Sigmoid colon (tissue), 6 donors: ENCODE measurements at regions not wholly inside any gene's neighbourhood (a gene's known extent, or its start where the extent isn't known, plus 50 kb on each side); places are given as distances from the start of the nearest gene placed in this dataset.

ENCODE experiments used
- DNase-seq: peaks from one replicate; pipeline ENCODE4 v3.0.0-alpha.2; 2019
- H3K27ac ChIP-seq, 4 donors: fragments of 200-600 bp; sonication (generic); one replicate each; pipeline ENCODE4 v1.5.1; 2016 to 2019; ENCODE audit warnings: mild to moderate bottlenecking in 1 of 4
- H3K27me3 ChIP-seq, 3 donors: fragments of 200-600 bp; sonication (generic); one replicate each; pipeline ENCODE4 v1.5.1; 2019; ENCODE audit warnings: mild to moderate bottlenecking in 1 of 3
- H3K36me3 ChIP-seq, 4 donors: fragments of 200-600 bp; sonication (generic); one replicate each; pipeline ENCODE4 v1.5.1; 2016 to 2019
- H3K4me1 ChIP-seq, 4 donors: fragments of 200-600 bp; sonication (generic); one replicate each; pipeline ENCODE4 v1.5.1; 2017 to 2019
- H3K4me3 ChIP-seq, 4 donors: fragments of 200-600 bp; sonication (generic); one replicate each; pipeline ENCODE4 v1.5.1; 2017 to 2019; ENCODE audit warnings: mild to moderate bottlenecking in 2 of 4, moderate library complexity in 1 of 4
- H3K9me3 ChIP-seq, 4 donors: fragments of 200-600 bp in 3 of 4; sonication (generic) in 3 of 4; one replicate each; pipeline versions ENCODE4 v1.5.1 to v1.6.1; 2013 to 2019
- EP300 ChIP-seq, 4 donors: sonication (generic); formaldehyde crosslinking; IDR thresholded peaks; one replicate each; pipeline ENCODE4 v1.6.1; 2017; ENCODE audit warnings: antibody characterized with exemption in 4 of 4
- POLR2A ChIP-seq, 2 donors: fragments of 450-650 bp; IDR thresholded peaks; one replicate each; pipeline ENCODE4 v1.6.1; 2016; ENCODE audit warnings: antibody characterized with exemption in 2 of 2, mild to moderate bottlenecking in 2 of 2, moderate library complexity in 2 of 2
- POLR2AphosphoS5 ChIP-seq, 4 donors: sonication (generic); formaldehyde crosslinking; IDR thresholded peaks; one replicate each; pipeline ENCODE4 v1.6.1; 2017; ENCODE audit warnings: antibody characterized with exemption in 4 of 4
- WGBS, 2 donors: extraction: QIAGEN DNeasy Blood & Tissue Kit; methylation state at CpG; one replicate each; pipeline ENCODE4 v1.1.7; 2013; 5-methylcytosine and 5-hydroxymethylcytosine counted together
- intact Hi-C: fragments of 100-400 bp; cut with DNase I; formaldehyde crosslinking; loops from one replicate; pipeline ENCODE4 v1.15.1; 2023
- TF ChIP-seq, protein P1 (sequence below), 4 experiments: fragments of 450-650 bp in 3 of 4; fragments of 200-600 bp in 1 of 4; IDR thresholded peaks; one replicate each; pipeline ENCODE4 v1.5.1; 2016 to 2019; ENCODE audit warnings: antibody characterized with exemption in 4 of 4, mild to moderate bottlenecking in 3 of 4, moderate library complexity in 2 of 4
- donor health status: healthy with polysubstance abuse.
- donor health status: healthy.

DNA sequence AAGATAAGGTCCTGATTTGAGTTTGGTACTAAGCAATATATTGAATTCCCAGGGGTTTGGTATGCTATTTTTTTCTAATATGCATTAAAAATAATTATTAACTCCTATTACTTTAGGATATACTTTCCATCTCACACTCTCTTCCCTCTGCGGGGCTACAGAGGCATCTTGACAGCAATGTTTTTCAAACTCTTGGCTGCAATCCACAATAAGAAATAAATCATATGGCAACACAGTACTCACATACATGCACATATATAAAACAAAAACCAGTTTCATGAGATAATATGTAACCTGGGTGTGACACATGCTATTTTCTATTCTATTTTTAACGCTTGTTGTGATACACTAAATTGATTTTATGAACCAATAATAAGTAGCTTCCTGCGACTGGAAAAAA, 189.5 kb downstream of the UNC5CL start:
- no peak for DNase-seq
- no peak overlapping the region for H3K27ac ChIP-seq
- 85 to 88% methylated on average over 3 of the region's 3 CpGs for WGBS, 2 donors
- H3K4me3 ChIP-seq, result no peak overlapping the region
- H3K4me1 ChIP-seq, result no peaks in the 10 kb centered on the region
- intact Hi-C loops, result no loop called here
- no peaks in the 10 kb centered on the region for H3K9me3 ChIP-seq
- TF ChIP-seq, protein P1, sequence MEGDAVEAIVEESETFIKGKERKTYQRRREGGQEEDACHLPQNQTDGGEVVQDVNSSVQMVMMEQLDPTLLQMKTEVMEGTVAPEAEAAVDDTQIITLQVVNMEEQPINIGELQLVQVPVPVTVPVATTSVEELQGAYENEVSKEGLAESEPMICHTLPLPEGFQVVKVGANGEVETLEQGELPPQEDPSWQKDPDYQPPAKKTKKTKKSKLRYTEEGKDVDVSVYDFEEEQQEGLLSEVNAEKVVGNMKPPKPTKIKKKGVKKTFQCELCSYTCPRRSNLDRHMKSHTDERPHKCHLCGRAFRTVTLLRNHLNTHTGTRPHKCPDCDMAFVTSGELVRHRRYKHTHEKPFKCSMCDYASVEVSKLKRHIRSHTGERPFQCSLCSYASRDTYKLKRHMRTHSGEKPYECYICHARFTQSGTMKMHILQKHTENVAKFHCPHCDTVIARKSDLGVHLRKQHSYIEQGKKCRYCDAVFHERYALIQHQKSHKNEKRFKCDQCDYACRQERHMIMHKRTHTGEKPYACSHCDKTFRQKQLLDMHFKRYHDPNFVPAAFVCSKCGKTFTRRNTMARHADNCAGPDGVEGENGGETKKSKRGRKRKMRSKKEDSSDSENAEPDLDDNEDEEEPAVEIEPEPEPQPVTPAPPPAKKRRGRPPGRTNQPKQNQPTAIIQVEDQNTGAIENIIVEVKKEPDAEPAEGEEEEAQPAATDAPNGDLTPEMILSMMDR (IDR thresholded peaks at IDR 0.05), result no peak
- no peak for TF ChIP-seq POLR2AphosphoS5 (IDR thresholded peaks at IDR 0.05)
- TF ChIP-seq POLR2A (IDR thresholded peaks at IDR 0.05), result no peak
- no peak for TF ChIP-seq EP300 (IDR thresholded peaks at IDR 0.05)
- H3K36me3 ChIP-seq, result no peaks in the 10 kb centered on the region
- no peaks in the 10 kb centered on the region for H3K27me3 ChIP-seq

GRCh38 chr6:40848868-40849514, 190.0 kb downstream of the UNC5CL start:
- WGBS, 2 donors, result 71 to 87% methylated on average over 4 of the region's 4 CpGs
- Histone ChIP-seq H3K36me3 (no peaks in the 10 kb centered on the region), H3K27ac (no peak overlapping the region), H3K27me3 (no peaks in the 10 kb centered on the region), H3K4me3 (no peak overlapping the region), H3K9me3 (no peaks in the 10 kb centered on the region), H3K4me1 (no peaks in the 10 kb centered on the region)
- TF ChIP-seq, protein P1 (IDR thresholded peaks at IDR 0.05), result no peak
- TF ChIP-seq POLR2AphosphoS5 (IDR thresholded peaks at IDR 0.05) (no peak), POLR2A (IDR thresholded peaks at IDR 0.05) (no peak), EP300 (IDR thresholded peaks at IDR 0.05) (no peak)
- intact Hi-C loops, result no loop called here
- DNase-seq, result no peak

DNA sequence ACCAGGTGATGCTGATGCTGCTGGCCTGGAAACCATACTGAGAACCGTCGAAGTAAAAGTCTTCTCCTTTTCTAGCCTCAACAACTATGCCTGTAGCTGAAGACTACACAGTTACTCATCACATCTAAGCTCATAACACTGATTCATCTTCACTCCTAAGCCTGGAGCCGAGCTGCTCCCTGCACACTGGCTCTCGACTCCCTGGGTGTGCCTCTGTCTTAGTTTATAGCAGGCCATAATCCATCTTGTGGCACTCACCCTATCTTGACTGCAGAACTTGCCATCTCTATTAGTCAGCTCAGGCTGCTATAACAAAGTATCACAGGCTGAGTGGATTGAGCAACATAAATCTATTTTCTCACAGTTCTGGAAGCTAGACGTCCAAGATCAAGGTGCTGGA, 191.0 kb downstream of the UNC5CL start:
- Histone ChIP-seq H3K9me3 (no peaks in the 10 kb centered on the region), H3K27ac (no peak overlapping the region), H3K4me1 (no peaks in the 10 kb centered on the region), H3K4me3 (no peak overlapping the region), H3K36me3 (no peaks in the 10 kb centered on the region), H3K27me3 (no peaks in the 10 kb centered on the region)
- TF ChIP-seq POLR2AphosphoS5 (IDR thresholded peaks at IDR 0.05) (no peak), POLR2A (IDR thresholded peaks at IDR 0.05) (no peak), EP300 (IDR thresholded peaks at IDR 0.05) (no peak)
- TF ChIP-seq, protein P1 (IDR thresholded peaks at IDR 0.05), result no peak
- no peak for DNase-seq
- intact Hi-C loops, result no loop called here
- WGBS, 2 donors, result 43 to 70% methylated on average over 5 of the region's 5 CpGs

- DNase-seq, result no peak
- TF ChIP-seq POLR2A (IDR thresholded peaks at IDR 0.05) (no peak), EP300 (IDR thresholded peaks at IDR 0.05) (no peak), POLR2AphosphoS5 (IDR thresholded peaks at IDR 0.05) (no peak)
- TF ChIP-seq, protein P1 (IDR thresholded peaks at IDR 0.05), result peak in 3 of 4 experiments; percentile 7 to 25 (median 18)
- Histone ChIP-seq H3K36me3 (no peaks in the 10 kb centered on the region), H3K9me3 (no peaks in the 10 kb centered on the region), H3K4me3 (no peak overlapping the region), H3K27me3 (no peaks in the 10 kb centered on the region), H3K27ac (no peak overlapping the region), H3K4me1 (no peaks in the 10 kb centered on the region)
- WGBS, 2 donors, result 48 to 52% methylated on average over 2 of the region's 2 CpGs
- intact Hi-C loops, result no loop called here
Measured at GRCh38 chr6:40845553-40845952, 193.5 kb downstream of the UNC5CL start.

- Histone ChIP-seq H3K27ac (no peak overlapping the region), H3K36me3 (no peaks in the 10 kb centered on the region), H3K4me1 (no peaks in the 10 kb centered on the region), H3K9me3 (no peaks in the 10 kb centered on the region), H3K27me3 (no peaks in the 10 kb centered on the region), H3K4me3 (no peak overlapping the region)
- no peak for TF ChIP-seq POLR2A (IDR thresholded peaks at IDR 0.05)
- TF ChIP-seq, protein P1 (IDR thresholded peaks at IDR 0.05), result no peak
- TF ChIP-seq EP300 (IDR thresholded peaks at IDR 0.05), result no peak
- TF ChIP-seq POLR2AphosphoS5 (IDR thresholded peaks at IDR 0.05), result no peak
- WGBS, 2 donors, result 10% methylated on average over 1 of the region's 1 CpG
- DNase-seq, result no peak
- intact Hi-C loops, result no loop called here
Measured at GRCh38 chr6:40844246-40844645, 194.8 kb downstream of the UNC5CL start.
